ENCODE measurements at regions not wholly inside any gene's neighbourhood (a gene's known extent, or its start where the extent isn't known, plus 50 kb on each side); places are given as distances from the start of the nearest gene placed in this dataset.

DNA sequence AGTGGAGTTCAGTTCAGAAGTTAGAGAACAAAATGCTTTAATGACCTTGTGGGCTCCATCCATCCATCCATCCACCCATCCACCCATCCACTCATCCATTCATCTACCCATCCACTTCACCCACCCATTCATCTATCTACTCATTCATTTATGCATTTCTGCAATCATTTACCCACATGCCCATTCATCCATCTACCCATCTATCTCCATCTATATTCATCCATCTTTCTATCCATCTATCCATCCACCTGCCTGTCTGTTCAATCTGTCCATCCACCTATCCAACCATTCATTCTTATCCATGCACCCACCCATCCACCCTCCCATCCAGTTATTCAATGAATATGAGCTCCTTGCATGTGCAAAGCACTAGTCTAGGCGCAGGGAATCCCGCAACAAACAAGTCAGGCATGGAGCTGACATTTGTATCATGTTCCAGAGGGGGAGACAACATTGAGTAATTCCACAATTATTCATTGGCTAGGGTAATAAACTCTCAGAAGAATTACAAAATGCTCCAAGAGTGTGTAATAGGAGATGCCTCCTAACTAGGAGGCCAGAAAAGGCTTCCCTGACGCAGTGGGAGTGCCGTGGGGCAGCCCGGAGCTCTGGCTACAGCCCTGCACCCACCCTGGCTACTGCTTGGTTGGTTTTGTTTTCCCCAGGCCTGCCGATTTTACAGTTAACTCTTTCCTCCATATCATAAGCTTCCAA lies 211.2 kb downstream of the NXNL2 start:
- Histone ChIP-seq H3K27me3 (ENCODE audit: control insufficient read depth, insufficient read depth, low read length) (no peaks in the 10 kb centered on the region), H3K36me3 (ENCODE audit: control insufficient read depth, insufficient read depth, low read length) (no peaks in the 10 kb centered on the region), H3K4me1 (ENCODE audit: control insufficient read depth, insufficient read depth, low read length) (no peaks in the 10 kb centered on the region), H3K4me3 (ENCODE audit: low read depth in 2 of 2, low read length in 2 of 2) (no peak overlapping the region), H3K27ac (ENCODE audit: low read length) (no peak overlapping the region), H3K9me3 (ENCODE audit: control insufficient read depth, insufficient read depth, low read depth, low read length) (no peaks in the 10 kb centered on the region)
- DNase-seq (ENCODE audit: low read depth, low spot score) = no peak
- BruUV-seq (replicated peaks) = no TSS peak
- TF ChIP-seq, protein P1, sequence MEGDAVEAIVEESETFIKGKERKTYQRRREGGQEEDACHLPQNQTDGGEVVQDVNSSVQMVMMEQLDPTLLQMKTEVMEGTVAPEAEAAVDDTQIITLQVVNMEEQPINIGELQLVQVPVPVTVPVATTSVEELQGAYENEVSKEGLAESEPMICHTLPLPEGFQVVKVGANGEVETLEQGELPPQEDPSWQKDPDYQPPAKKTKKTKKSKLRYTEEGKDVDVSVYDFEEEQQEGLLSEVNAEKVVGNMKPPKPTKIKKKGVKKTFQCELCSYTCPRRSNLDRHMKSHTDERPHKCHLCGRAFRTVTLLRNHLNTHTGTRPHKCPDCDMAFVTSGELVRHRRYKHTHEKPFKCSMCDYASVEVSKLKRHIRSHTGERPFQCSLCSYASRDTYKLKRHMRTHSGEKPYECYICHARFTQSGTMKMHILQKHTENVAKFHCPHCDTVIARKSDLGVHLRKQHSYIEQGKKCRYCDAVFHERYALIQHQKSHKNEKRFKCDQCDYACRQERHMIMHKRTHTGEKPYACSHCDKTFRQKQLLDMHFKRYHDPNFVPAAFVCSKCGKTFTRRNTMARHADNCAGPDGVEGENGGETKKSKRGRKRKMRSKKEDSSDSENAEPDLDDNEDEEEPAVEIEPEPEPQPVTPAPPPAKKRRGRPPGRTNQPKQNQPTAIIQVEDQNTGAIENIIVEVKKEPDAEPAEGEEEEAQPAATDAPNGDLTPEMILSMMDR (IDR thresholded peaks at IDR 0.05) = no peak
- ChIA-PET CTCF (no interaction called here), POLR2A (no interaction called here)
- intact Hi-C loops (cut with micrococcal nuclease; ENCODE audit: unreplicated experiment) = no loop called here
- ATAC-seq = no peak
- in situ Hi-C loops (cut with HindIII; ENCODE audit: low pct_unique_long_range_greater_than_20kb, low sequenced_read_pairs) = no loop called here

GRCh38 chr9:88746743-88747398 lies 211.9 kb downstream of the NXNL2 start:
- H3K4me1 ChIP-seq (ENCODE audit: control insufficient read depth, insufficient read depth, low read length) = no peaks in the 10 kb centered on the region
- no peaks in the 10 kb centered on the region for H3K27me3 ChIP-seq (ENCODE audit: control insufficient read depth, insufficient read depth, low read length)
- no TSS peak for BruUV-seq (replicated peaks)
- H3K36me3 ChIP-seq (ENCODE audit: control insufficient read depth, insufficient read depth, low read length) = no peaks in the 10 kb centered on the region
- TF ChIP-seq SIN3A (IDR thresholded peaks at IDR 0.05; ENCODE audit: borderline replicate concordance, insufficient read depth, low read depth, low read length) (no peak), TCF7L2 (IDR thresholded peaks at IDR 0.05; ENCODE audit: low read depth, low read length) (no peak), POLR2AphosphoS5 (IDR thresholded peaks at IDR 0.05; ENCODE audit: low read depth, low read length) (no peak), REST (IDR thresholded peaks at IDR 0.05; ENCODE audit: insufficient read depth in 1 of 2, low read depth in 2 of 2, low read length in 1 of 2) (no peak)
- TF ChIP-seq, protein P1 (IDR thresholded peaks at IDR 0.05) = no peak
- ChIA-PET CTCF (no interaction called here), POLR2A (no interaction called here)
- intact Hi-C loops (cut with micrococcal nuclease; ENCODE audit: unreplicated experiment) (no loop called here), in situ Hi-C loops (cut with HindIII; ENCODE audit: low pct_unique_long_range_greater_than_20kb, low sequenced_read_pairs) (no loop called here)
- ATAC-seq = no peak
- no peak overlapping the region for H3K27ac ChIP-seq (ENCODE audit: low read length)
- no peak for DNase-seq (ENCODE audit: low read depth, low spot score)
- no peak overlapping the region for H3K4me3 ChIP-seq (ENCODE audit: low read depth in 2 of 2, low read length in 2 of 2)
- H3K9me3 ChIP-seq (ENCODE audit: control insufficient read depth, insufficient read depth, low read depth, low read length) = no peaks in the 10 kb centered on the region
